CD4-positive, alpha-beta T cell treated with Interleukin-10 for 1 hour (primary cell): ENCODE measurements at regions not wholly inside any gene's neighbourhood (a gene's known extent, or its start where the extent isn't known, plus 50 kb on each side); places are given as distances from the start of the nearest gene placed in this dataset.
"Not testable (repeated sequence)": the region's sequence is repeated elsewhere in the genome, so short reads cannot be mapped to it uniquely, and the experiment has no call there.

ENCODE experiments used
- DNase-seq: peaks from one replicate; pipeline ENCODE4 v3.0.0-alpha.2; 2020

GRCh38 chrX:35622601-35623000 is 175.5 kb upstream of the MAGEB16 start:
- no peak for DNase-seq

GRCh38 chrX:35625714-35626113 is 172.4 kb upstream of the MAGEB16 start:
- no peak for DNase-seq

GRCh38 chrX:35626124-35626523 is 172.0 kb upstream of the MAGEB16 start:
- no peak for DNase-seq

GRCh38 chrX:35635971-35636370 is 162.2 kb upstream of the MAGEB16 start:
- DNase-seq: not testable (repeated sequence)

- DNase-seq: no peak
Observed at GRCh38 chrX:35664833-35665232, 133.3 kb upstream of the MAGEB16 start.

GRCh38 chrX:35665311-35665710 is 132.8 kb upstream of the MAGEB16 start:
- DNase-seq: no peak

GRCh38 chrX:35670889-35671288 is 127.3 kb upstream of the MAGEB16 start:
- DNase-seq: no peak

GRCh38 chrX:35675151-35675550 is 123.0 kb upstream of the MAGEB16 start:
- no peak for DNase-seq

- no peak for DNase-seq
Observed at GRCh38 chrX:35680940-35681346, 117.2 kb upstream of the MAGEB16 start.

- DNase-seq: no peak
Observed at GRCh38 chrX:35682476-35682875, 115.7 kb upstream of the MAGEB16 start.

GRCh38 chrX:35696760-35697234 is 101.3 kb upstream of the MAGEB16 start:
- DNase-seq: no peak

GRCh38 chrX:35699642-35700041 is 98.5 kb upstream of the MAGEB16 start:
- DNase-seq: peak; percentile 2

GRCh38 chrX:35700121-35700520 is 98.0 kb upstream of the MAGEB16 start:
- DNase-seq: no peak

- DNase-seq: no peak
Observed at GRCh38 chrX:35711281-35711680, 86.9 kb upstream of the MAGEB16 start.

GRCh38 chrX:35722128-35722527 is 76.0 kb upstream of the MAGEB16 start:
- DNase-seq: no peak

- no peak for DNase-seq
Observed at GRCh38 chrX:35726176-35726575, 72.0 kb upstream of the MAGEB16 start.

- DNase-seq: no peak
Observed at GRCh38 chrX:35728481-35728880, 69.7 kb upstream of the MAGEB16 start.

- no peak for DNase-seq
Observed at GRCh38 chrX:35733879-35734278, 64.3 kb upstream of the MAGEB16 start.

- DNase-seq: no peak
Observed at GRCh38 chrX:35741142-35741541, 57.0 kb upstream of the MAGEB16 start.

GRCh38 chrX:35743331-35743730 is 54.8 kb upstream of the MAGEB16 start:
- DNase-seq: no peak
